ENCODE measurements at regions not wholly inside any gene's neighbourhood (a gene's known extent, or its start where the extent isn't known, plus 50 kb on each side); places are given as distances from the start of the nearest gene placed in this dataset.

DNA sequence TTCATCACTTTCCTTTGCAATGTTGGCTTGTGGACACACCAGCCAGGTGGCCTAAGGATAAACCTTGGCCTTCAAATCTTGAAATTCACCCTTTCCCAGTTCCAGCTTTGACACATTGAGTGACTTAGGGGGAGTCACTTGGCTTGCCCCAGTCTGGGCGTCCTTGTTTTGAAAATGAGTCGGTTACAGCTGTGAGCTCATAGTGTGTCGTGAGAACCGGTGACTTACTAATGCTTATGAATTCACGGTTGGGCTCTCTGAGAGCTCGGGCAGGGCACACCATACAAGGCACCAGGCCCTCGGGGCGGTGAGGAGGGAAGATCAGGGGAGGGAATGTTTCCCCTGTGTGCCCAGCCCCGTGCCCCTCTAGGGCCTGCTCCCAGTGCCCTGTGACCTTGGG is 126.9 kb upstream of the TMPRSS2 start:
- Histone ChIP-seq H3K4me3 (ENCODE audit: low read depth in 1 of 2, low read length in 2 of 2) (no peak overlapping the region), H3K36me3 (ENCODE audit: insufficient read depth, low read length) (no peaks in the 10 kb centered on the region), H3K4me1 (ENCODE audit: insufficient read depth, low read length) (peaks cover 6% of the 10 kb centered on the region), H3K27ac (ENCODE audit: low read depth, low read length) (no peak overlapping the region), H3K27me3 (ENCODE audit: control insufficient read depth in 1 of 2, insufficient read depth in 2 of 2, low read length in 2 of 2) (no peaks in the 10 kb centered on the region), H3K9me3 (ENCODE audit: low read length) (no peaks in the 10 kb centered on the region), H3K9ac (ENCODE audit: low read length) (no peak overlapping the region)

- Histone ChIP-seq H3K9me3 (ENCODE audit: low read length) (no peaks in the 10 kb centered on the region), H3K4me3 (ENCODE audit: low read depth in 1 of 2, low read length in 2 of 2) (no peak overlapping the region), H3K27me3 (ENCODE audit: control insufficient read depth in 1 of 2, insufficient read depth in 2 of 2, low read length in 2 of 2) (no peaks in the 10 kb centered on the region), H3K36me3 (ENCODE audit: insufficient read depth, low read length) (no peaks in the 10 kb centered on the region), H3K4me1 (ENCODE audit: insufficient read depth, low read length) (peaks cover 6% of the 10 kb centered on the region), H3K9ac (ENCODE audit: low read length) (no peak overlapping the region), H3K27ac (ENCODE audit: low read depth, low read length) (no peak overlapping the region)
These were observed 126.3 kb upstream of the TMPRSS2 start for GRCh38 chr21:41634211-41634694.

DNA sequence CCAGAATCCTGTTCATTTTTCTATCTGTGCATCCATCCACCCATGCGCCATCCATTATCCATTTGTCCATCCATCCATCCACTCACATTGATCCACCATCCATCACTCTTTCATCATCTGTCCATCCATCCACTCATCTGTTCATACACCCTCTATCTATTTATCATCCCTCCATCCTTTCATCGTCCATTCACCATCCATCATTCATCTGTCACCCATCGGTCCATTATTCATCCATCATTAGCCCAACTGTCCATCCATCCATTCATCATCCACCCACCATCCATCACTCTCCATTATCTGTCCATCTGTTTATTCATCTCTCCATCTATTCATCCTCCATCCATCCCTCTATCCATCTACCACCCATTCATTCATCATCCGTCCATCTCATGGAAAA is 125.7 kb upstream of the TMPRSS2 start:
- Histone ChIP-seq H3K4me1 (ENCODE audit: insufficient read depth, low read length) (peaks cover 6% of the 10 kb centered on the region), H3K9ac (ENCODE audit: low read length) (no peak overlapping the region), H3K9me3 (ENCODE audit: low read length) (no peaks in the 10 kb centered on the region), H3K27me3 (ENCODE audit: control insufficient read depth in 1 of 2, insufficient read depth in 2 of 2, low read length in 2 of 2) (no peaks in the 10 kb centered on the region), H3K27ac (ENCODE audit: low read depth, low read length) (no peak overlapping the region), H3K36me3 (ENCODE audit: insufficient read depth, low read length) (no peaks in the 10 kb centered on the region), H3K4me3 (ENCODE audit: low read depth in 1 of 2, low read length in 2 of 2) (no peak overlapping the region)

DNA sequence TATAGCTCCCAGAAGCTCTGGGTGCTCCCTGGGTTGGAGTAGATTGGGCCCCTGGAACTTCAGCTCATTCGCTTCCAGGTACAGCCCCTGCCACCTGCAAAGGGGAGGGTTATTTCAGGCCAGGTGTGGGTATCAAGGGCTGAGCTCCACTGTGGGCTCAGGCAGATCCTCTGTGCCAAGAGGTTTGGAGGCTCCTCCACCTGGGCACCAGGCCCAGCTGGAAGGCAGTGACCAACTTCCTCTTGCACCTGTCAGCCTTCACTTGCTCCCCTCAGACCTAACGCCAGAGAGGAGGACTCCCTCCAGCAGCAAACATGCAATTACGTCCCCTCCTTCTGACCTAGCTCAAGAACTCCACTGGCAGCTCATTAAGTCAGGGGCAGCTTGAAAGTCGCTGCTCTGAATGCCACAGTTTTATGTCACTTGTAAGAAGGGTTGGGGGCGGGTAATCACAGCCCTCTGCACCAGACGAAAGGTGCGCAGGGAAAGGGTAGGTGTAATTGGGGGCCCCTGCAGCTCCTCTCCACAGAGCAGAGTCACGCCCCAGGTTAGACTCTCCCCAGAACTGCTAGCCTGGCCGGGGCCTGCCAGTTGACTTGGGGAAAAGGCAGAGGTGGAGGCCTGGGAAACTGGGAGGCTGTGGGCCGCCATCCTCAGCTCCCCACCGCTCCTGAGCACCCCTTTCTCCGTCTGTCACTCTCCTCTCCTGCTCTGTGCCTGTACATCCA is 125.0 kb upstream of the TMPRSS2 start:
- H3K4me1 ChIP-seq (ENCODE audit: insufficient read depth, low read length): peaks cover 6% of the 10 kb centered on the region
- H3K9me3 ChIP-seq (ENCODE audit: low read length): no peaks in the 10 kb centered on the region
- H3K27me3 ChIP-seq (ENCODE audit: control insufficient read depth in 1 of 2, insufficient read depth in 2 of 2, low read length in 2 of 2): no peaks in the 10 kb centered on the region
- no peak overlapping the region for H3K9ac ChIP-seq (ENCODE audit: low read length)
- H3K4me3 ChIP-seq (ENCODE audit: low read depth in 1 of 2, low read length in 2 of 2): no peak overlapping the region
- H3K27ac ChIP-seq (ENCODE audit: low read depth, low read length): no peak overlapping the region
- no peaks in the 10 kb centered on the region for H3K36me3 ChIP-seq (ENCODE audit: insufficient read depth, low read length)

GRCh38 chr21:41631564-41632461 is 123.9 kb upstream of the TMPRSS2 start:
- no peak overlapping the region for H3K4me3 ChIP-seq (ENCODE audit: low read depth in 1 of 2, low read length in 2 of 2)
- no peaks in the 10 kb centered on the region for H3K27me3 ChIP-seq (ENCODE audit: control insufficient read depth in 1 of 2, insufficient read depth in 2 of 2, low read length in 2 of 2)
- no peaks in the 10 kb centered on the region for H3K36me3 ChIP-seq (ENCODE audit: insufficient read depth, low read length)
- no peak overlapping the region for H3K27ac ChIP-seq (ENCODE audit: low read depth, low read length)
- H3K9me3 ChIP-seq (ENCODE audit: low read length): no peaks in the 10 kb centered on the region
- no peak overlapping the region for H3K9ac ChIP-seq (ENCODE audit: low read length)
- peaks cover 1% of the 10 kb centered on the region for H3K4me1 ChIP-seq (ENCODE audit: insufficient read depth, low read length)

- H3K4me1 ChIP-seq (ENCODE audit: insufficient read depth, low read length): no peaks in the 10 kb centered on the region
- no peak overlapping the region for H3K27ac ChIP-seq (ENCODE audit: low read depth, low read length)
- no peak overlapping the region for H3K9ac ChIP-seq (ENCODE audit: low read length)
- H3K4me3 ChIP-seq (ENCODE audit: low read depth in 1 of 2, low read length in 2 of 2): no peak overlapping the region
- H3K9me3 ChIP-seq (ENCODE audit: low read length): no peaks in the 10 kb centered on the region
- H3K27me3 ChIP-seq (ENCODE audit: control insufficient read depth in 1 of 2, insufficient read depth in 2 of 2, low read length in 2 of 2): no peaks in the 10 kb centered on the region
- no peaks in the 10 kb centered on the region for H3K36me3 ChIP-seq (ENCODE audit: insufficient read depth, low read length)
These were observed 123.0 kb upstream of the TMPRSS2 start for GRCh38 chr21:41630917-41631316.

DNA sequence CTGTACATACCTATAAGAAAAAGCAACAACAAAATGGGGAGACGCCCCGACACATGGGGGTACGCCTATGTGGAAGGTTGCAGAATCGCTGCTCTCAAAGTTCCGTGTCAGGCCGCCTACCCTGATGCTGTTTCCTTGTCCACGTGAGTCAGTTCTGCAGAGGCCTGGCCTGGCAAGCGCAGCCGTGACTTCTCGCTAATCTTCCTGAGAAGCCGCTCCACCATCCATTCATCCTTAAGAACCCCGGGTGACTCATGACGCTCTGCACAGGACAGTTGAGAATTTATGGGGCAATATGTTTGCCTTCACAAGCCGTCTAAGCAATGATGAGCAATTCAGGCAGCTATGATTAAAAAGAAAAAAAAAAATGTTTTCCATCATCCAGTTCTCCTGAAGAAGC is 122.3 kb upstream of the TMPRSS2 start:
- no peaks in the 10 kb centered on the region for H3K27me3 ChIP-seq (ENCODE audit: control insufficient read depth in 1 of 2, insufficient read depth in 2 of 2, low read length in 2 of 2)
- H3K9me3 ChIP-seq (ENCODE audit: low read length): no peaks in the 10 kb centered on the region
- no peak overlapping the region for H3K9ac ChIP-seq (ENCODE audit: low read length)
- no peaks in the 10 kb centered on the region for H3K4me1 ChIP-seq (ENCODE audit: insufficient read depth, low read length)
- no peak overlapping the region for H3K27ac ChIP-seq (ENCODE audit: low read depth, low read length)
- no peaks in the 10 kb centered on the region for H3K36me3 ChIP-seq (ENCODE audit: insufficient read depth, low read length)
- H3K4me3 ChIP-seq (ENCODE audit: low read depth in 1 of 2, low read length in 2 of 2): no peak overlapping the region

- no peak overlapping the region for H3K9ac ChIP-seq (ENCODE audit: low read length)
- no peaks in the 10 kb centered on the region for H3K27me3 ChIP-seq (ENCODE audit: control insufficient read depth in 1 of 2, insufficient read depth in 2 of 2, low read length in 2 of 2)
- H3K9me3 ChIP-seq (ENCODE audit: low read length): no peaks in the 10 kb centered on the region
- no peaks in the 10 kb centered on the region for H3K36me3 ChIP-seq (ENCODE audit: insufficient read depth, low read length)
- no peaks in the 10 kb centered on the region for H3K4me1 ChIP-seq (ENCODE audit: insufficient read depth, low read length)
- no peak overlapping the region for H3K27ac ChIP-seq (ENCODE audit: low read depth, low read length)
- H3K4me3 ChIP-seq (ENCODE audit: low read depth in 1 of 2, low read length in 2 of 2): no peak overlapping the region
These were observed 120.3 kb upstream of the TMPRSS2 start for GRCh38 chr21:41628256-41628655.

GRCh38 chr21:41627428-41627827 is 119.5 kb upstream of the TMPRSS2 start:
- H3K9ac ChIP-seq (ENCODE audit: low read length): no peak overlapping the region
- no peaks in the 10 kb centered on the region for H3K4me1 ChIP-seq (ENCODE audit: insufficient read depth, low read length)
- H3K27ac ChIP-seq (ENCODE audit: low read depth, low read length): no peak overlapping the region
- no peaks in the 10 kb centered on the region for H3K9me3 ChIP-seq (ENCODE audit: low read length)
- no peak overlapping the region for H3K4me3 ChIP-seq (ENCODE audit: low read depth in 1 of 2, low read length in 2 of 2)
- H3K27me3 ChIP-seq (ENCODE audit: control insufficient read depth in 1 of 2, insufficient read depth in 2 of 2, low read length in 2 of 2): no peaks in the 10 kb centered on the region
- H3K36me3 ChIP-seq (ENCODE audit: insufficient read depth, low read length): no peaks in the 10 kb centered on the region

DNA sequence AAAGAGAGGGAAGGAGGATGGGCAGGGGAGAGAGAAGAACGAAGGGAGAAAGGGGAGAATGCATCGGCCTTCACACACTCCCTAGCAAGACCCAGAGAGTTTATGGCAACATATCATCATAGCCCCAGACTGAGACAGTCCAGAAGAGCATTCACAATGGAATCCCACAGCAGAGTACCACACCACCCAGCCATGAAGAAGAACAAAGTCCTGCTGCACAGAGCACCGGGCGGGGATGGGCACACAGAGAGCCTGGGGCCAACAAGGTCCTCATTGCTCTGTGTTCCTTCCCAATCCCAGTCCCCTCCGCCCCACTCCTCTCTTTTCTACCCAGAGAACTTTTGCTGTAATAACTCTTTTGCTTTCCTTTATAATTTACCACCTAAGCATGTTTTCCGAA is 118.1 kb upstream of the TMPRSS2 start:
- no peak overlapping the region for H3K27ac ChIP-seq (ENCODE audit: low read depth, low read length)
- H3K4me1 ChIP-seq (ENCODE audit: insufficient read depth, low read length): no peaks in the 10 kb centered on the region
- no peaks in the 10 kb centered on the region for H3K9me3 ChIP-seq (ENCODE audit: low read length)
- H3K4me3 ChIP-seq (ENCODE audit: low read depth in 1 of 2, low read length in 2 of 2): no peak overlapping the region
- no peaks in the 10 kb centered on the region for H3K27me3 ChIP-seq (ENCODE audit: control insufficient read depth in 1 of 2, insufficient read depth in 2 of 2, low read length in 2 of 2)
- no peaks in the 10 kb centered on the region for H3K36me3 ChIP-seq (ENCODE audit: insufficient read depth, low read length)
- H3K9ac ChIP-seq (ENCODE audit: low read length): no peak overlapping the region

DNA sequence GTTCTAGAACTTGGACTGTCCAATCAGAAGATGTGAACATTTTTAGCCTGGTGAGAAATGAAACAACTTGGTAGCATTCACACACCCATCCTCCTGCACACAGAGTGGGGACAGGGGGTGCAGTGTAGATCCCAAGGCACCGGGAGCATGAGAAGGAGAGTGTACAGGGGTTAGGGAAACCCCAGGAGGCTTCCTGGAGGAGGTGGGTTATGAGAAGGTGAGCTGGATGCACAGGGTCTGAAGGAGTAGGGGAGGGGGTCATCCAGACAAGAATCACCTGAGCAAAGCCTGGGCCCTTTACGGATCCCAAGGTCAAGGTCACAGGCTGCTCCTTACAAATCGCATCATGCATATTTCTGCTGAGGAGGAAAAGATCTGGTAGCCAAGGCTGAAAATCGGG is 117.5 kb upstream of the TMPRSS2 start:
- peaks cover 0 to 4% of the 10 kb centered on the region in 2 donors for H3K27me3 ChIP-seq (ENCODE audit: control insufficient read depth in 1 of 2, insufficient read depth in 2 of 2, low read length in 2 of 2)
- no peak overlapping the region for H3K27ac ChIP-seq (ENCODE audit: low read depth, low read length)
- no peaks in the 10 kb centered on the region for H3K9me3 ChIP-seq (ENCODE audit: low read length)
- H3K4me1 ChIP-seq (ENCODE audit: insufficient read depth, low read length): no peaks in the 10 kb centered on the region
- H3K36me3 ChIP-seq (ENCODE audit: insufficient read depth, low read length): no peaks in the 10 kb centered on the region
- no peak overlapping the region for H3K4me3 ChIP-seq (ENCODE audit: low read depth in 1 of 2, low read length in 2 of 2)
- H3K9ac ChIP-seq (ENCODE audit: low read length): no peak overlapping the region
